GM12875 (cell line): ENCODE measurements at regions not wholly inside any gene's neighbourhood (a gene's known extent, or its start where the extent isn't known, plus 50 kb on each side); places are given as distances from the start of the nearest gene placed in this dataset.

ENCODE experiments used
- H3K4me3 ChIP-seq: one replicate; pipeline ENCODE4 v1.5.1; 2011; ENCODE audit warnings: low read depth, low read length, control low read depth
- TF ChIP-seq, protein P1 (sequence below): IDR thresholded peaks from 2 replicates; pipeline ENCODE4 v1.5.1; 2011; ENCODE audit warnings: low read depth, mild to moderate bottlenecking, control low read depth, inconsistent platforms, low read length, moderate library complexity, borderline replicate concordance; ENCODE audit not compliant: insufficient read depth

DNA sequence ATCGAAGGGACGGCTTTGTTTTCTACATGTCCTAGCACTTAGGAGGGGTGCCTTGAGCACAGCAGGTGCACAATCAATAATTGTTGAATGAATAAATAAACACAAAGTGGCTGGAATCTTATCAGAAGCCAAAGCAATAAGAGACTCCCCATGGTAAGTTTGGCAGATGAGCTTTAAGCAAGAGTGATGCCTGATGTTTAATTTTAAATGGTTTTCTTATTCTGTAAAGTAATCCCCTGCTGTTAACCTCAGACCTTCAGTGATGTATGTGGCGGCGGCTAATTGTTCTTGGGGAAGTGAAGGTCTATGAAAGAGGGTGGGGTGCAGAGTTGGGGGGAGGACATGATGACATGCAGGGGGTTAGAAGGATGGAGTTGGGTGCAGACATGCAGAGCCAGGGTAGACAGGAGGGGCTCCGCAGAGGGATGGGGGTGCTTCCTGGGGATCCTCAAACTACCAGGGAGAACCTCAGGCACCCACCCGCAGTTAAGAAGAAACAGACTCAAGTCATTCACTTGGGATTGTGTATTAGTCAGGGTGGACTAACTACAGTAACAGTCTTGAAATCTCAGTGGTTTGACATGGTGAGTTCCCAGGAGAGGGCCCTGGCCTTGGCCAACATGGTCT lies 65.7 kb upstream of the SHB start:
- TF ChIP-seq, protein P1, sequence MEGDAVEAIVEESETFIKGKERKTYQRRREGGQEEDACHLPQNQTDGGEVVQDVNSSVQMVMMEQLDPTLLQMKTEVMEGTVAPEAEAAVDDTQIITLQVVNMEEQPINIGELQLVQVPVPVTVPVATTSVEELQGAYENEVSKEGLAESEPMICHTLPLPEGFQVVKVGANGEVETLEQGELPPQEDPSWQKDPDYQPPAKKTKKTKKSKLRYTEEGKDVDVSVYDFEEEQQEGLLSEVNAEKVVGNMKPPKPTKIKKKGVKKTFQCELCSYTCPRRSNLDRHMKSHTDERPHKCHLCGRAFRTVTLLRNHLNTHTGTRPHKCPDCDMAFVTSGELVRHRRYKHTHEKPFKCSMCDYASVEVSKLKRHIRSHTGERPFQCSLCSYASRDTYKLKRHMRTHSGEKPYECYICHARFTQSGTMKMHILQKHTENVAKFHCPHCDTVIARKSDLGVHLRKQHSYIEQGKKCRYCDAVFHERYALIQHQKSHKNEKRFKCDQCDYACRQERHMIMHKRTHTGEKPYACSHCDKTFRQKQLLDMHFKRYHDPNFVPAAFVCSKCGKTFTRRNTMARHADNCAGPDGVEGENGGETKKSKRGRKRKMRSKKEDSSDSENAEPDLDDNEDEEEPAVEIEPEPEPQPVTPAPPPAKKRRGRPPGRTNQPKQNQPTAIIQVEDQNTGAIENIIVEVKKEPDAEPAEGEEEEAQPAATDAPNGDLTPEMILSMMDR: no peak

DNA sequence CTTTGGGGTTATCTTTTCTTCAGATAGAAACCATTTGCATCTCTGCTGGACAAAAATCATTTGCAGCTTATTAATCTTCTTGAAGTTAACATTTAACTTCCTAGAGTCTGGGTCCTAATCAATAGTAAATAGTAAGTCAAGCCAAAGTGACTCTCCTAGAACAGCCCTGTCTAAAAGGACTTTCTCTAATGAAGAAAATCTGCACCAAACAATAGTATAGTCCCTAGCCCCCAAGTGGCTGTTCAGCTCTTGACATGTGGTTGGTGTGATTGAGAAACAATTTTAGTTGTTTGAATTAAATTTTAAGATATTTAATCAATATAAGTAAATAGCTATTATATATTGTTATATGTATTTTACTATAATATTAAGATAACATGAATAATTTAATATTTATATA lies 64.6 kb upstream of the SHB start:
- H3K4me3 ChIP-seq: no peak overlapping the region
- TF ChIP-seq, protein P1: no peak

More for the DNA sequence above, 65.7 kb upstream of the SHB start:
- no peak overlapping the region for H3K4me3 ChIP-seq

DNA sequence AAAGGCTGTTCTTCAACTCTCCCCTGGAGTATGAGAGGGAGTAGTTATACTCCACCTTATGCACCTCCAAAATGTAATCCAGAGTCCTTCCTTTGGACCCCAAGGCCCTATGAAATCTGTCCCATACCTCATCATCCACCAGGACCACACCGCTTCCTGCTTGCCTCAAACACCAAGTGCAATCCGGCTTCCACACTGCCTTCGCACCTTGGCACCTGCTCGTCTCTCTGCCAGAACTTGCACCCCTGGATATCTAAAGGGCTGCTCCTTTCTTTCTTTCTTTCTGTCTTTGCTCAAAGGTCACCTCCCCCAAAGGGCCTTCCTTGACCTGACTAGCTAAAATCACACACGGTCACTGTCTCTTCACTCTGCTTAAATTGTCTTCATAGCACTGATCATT lies 63.9 kb upstream of the SHB start:
- no peak overlapping the region for H3K4me3 ChIP-seq

DNA sequence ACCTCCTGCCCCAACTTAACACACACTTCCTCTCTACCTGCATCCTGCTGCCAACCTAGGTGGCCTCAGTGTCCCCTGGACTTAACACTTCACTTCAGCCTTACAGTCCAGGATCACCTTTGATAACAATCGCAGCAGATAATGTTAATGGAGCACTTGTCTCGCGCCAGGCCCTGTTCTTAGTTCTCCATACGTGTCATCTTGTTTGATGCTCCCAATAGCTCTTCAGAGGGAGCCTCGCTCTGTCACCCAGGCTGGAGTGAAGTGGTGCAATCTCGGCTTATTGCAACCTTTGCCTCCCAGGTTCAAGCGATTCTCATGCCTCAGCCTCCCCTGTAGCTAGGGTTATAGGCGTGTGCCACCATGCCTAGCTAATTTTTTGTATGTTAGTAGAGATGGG lies 62.7 kb upstream of the SHB start:
- TF ChIP-seq, protein P1: no peak
- H3K4me3 ChIP-seq: no peak overlapping the region

More for the DNA sequence above, 63.9 kb upstream of the SHB start:
- TF ChIP-seq, protein P1: no peak

DNA sequence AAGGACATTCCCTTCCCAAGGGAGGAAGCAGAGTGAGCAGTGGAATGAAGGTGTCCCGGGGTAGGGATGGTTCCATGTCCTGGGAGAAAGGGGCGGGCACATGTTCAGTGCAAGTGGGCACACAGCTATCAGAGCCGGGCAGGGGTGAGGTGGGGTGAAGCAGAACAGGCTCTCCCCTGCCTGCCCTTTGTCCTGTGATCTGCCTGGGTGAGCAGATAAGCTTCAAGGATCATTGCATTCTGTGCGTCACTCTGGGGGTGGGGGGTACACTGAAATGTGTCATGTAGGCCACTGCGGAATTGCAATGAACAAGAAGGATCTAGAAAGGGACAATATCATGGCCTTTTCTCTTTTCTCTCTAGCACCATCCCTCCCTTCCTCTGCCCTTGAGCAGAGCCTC lies 61.7 kb upstream of the SHB start:
- TF ChIP-seq, protein P1: no peak
- no peak overlapping the region for H3K4me3 ChIP-seq

DNA sequence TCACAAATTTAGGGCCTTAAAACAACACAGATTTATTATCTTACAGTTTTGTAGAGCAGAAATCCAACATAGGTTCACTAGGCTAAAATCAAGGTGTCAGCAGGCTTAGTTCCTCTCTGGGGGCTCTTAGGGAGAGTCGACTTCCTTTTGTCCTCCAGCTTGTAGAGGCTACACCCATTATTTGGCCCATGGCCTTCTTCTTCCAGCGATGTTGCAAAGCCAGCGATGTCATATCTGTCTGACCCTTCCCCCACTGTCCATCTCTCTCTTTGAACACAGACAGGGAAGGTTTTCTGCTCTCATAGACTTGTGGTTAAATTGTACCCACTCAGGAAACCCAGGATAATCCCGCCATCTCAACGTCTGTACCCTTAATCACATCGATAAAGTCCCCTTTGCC lies 60.3 kb upstream of the SHB start:
- no peak overlapping the region for H3K4me3 ChIP-seq

DNA sequence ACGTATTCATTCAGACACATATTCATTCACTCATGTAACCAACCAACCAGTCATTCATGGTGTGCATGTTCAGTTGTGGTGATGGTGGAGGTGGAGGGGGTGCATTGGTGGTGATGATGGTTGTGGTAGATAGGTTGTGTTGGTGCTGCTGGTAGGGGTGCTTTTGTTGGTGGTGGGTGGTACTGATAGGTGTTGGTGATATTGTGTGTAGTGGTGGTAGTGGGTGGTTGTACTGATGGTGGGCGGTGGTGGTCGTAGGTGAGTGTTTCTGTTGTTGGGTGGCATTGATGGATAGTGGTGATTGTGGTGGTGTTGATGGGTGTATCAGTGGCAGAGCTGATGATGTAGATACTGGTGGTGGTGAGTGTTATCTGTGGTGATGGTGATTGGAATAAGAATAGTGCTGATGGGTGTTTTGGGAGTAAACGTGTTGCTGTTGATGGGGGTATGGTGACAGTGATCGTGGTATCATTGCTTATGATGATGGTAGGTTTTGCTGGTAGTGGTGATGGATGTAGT lies 59.8 kb upstream of the SHB start:
- TF ChIP-seq, protein P1: no peak
- H3K4me3 ChIP-seq: no peak overlapping the region

More for the DNA sequence above, 60.3 kb upstream of the SHB start:
- TF ChIP-seq, protein P1: no peak
